Fibroblast of lung (primary cell): ENCODE measurements at regions not wholly inside any gene's neighbourhood (a gene's known extent, or its start where the extent isn't known, plus 50 kb on each side); places are given as distances from the start of the nearest gene placed in this dataset.

Source experiments
- CTCF ChIP-seq, 2 donors: IDR thresholded peaks in 1 of 2; conservative IDR thresholded peaks in 1 of 2; 1 replicate in 1 of 2; 2 replicates in 1 of 2; pipeline ENCODE4 v1.5.1; 2011 to 2012; ENCODE audit warnings: low read length in 2 of 2, control low read depth in 1 of 2, inconsistent platforms in 1 of 2, low read depth in 1 of 2, mild to moderate bottlenecking in 1 of 2
- EZH2 ChIP-seq: IDR thresholded peaks from 2 replicates; pipeline ENCODE4 v1.5.1; 2012; ENCODE audit warnings: low read length, control low read depth, mild to moderate bottlenecking; ENCODE audit errors: missing control alignments

GRCh38 chr16:80298676-80299075 is 242.1 kb upstream of the DYNLRB2 start:
- TF ChIP-seq CTCF (conservative IDR thresholded peaks at IDR 0.05 in 1 of 2, IDR thresholded peaks at IDR 0.05 in 1 of 2; ENCODE audit: low read depth in 1 of 2, low read length in 2 of 2) (no peak), EZH2 (no peak)
